ENCODE measurements at regions not wholly inside any gene's neighbourhood (a gene's known extent, or its start where the extent isn't known, plus 50 kb on each side); places are given as distances from the start of the nearest gene placed in this dataset.

DNA sequence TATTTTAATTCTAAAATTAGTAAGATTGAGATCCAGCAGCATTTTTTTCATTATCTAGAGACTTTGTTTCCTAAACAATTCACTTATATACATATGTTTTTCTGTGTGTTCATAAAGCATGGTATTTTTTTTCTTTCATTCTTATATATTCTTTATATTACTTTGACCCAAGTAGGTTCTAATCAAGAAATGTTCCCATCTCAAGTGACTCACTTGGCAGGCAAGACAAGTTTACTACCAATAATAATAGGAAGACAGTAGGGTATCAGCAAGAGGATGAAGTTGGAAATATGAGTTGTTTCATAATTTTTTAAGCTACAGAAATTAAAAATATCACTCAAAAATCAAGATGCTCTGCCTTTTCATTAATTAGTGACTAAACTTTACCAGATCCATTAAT, 613.4 kb upstream of the ATP2B1 start:
- TF ChIP-seq, protein P1, sequence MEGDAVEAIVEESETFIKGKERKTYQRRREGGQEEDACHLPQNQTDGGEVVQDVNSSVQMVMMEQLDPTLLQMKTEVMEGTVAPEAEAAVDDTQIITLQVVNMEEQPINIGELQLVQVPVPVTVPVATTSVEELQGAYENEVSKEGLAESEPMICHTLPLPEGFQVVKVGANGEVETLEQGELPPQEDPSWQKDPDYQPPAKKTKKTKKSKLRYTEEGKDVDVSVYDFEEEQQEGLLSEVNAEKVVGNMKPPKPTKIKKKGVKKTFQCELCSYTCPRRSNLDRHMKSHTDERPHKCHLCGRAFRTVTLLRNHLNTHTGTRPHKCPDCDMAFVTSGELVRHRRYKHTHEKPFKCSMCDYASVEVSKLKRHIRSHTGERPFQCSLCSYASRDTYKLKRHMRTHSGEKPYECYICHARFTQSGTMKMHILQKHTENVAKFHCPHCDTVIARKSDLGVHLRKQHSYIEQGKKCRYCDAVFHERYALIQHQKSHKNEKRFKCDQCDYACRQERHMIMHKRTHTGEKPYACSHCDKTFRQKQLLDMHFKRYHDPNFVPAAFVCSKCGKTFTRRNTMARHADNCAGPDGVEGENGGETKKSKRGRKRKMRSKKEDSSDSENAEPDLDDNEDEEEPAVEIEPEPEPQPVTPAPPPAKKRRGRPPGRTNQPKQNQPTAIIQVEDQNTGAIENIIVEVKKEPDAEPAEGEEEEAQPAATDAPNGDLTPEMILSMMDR (conservative IDR thresholded peaks at IDR 0.05 in 1 of 2, IDR thresholded peaks at IDR 0.05 in 1 of 2; ENCODE audit: extremely low read depth in 1 of 2, insufficient read depth in 1 of 2, low read depth in 1 of 2, low read length in 2 of 2): no peak
- TF ChIP-seq EZH2 (IDR thresholded peaks at IDR 0.05; ENCODE audit: borderline replicate concordance, low read length): no peak
